Liver (tissue), 8 donors: ENCODE measurements at regions not wholly inside any gene's neighbourhood (a gene's known extent, or its start where the extent isn't known, plus 50 kb on each side); places are given as distances from the start of the nearest gene placed in this dataset.
"Not testable (repeated sequence)": the region's sequence is repeated elsewhere in the genome, so short reads cannot be mapped to it uniquely, and the experiment has no call there.

Source experiments
- DNase-seq: peaks from one replicate; pipeline ENCODE4 v3.0.0-alpha.2; 2017; ENCODE audit warnings: low spot score
- H3K27ac ChIP-seq, 2 donors: one replicate each; pipeline ENCODE4 v1.7.0; 2013; ENCODE audit warnings: inconsistent platforms in 2 of 2, low read length in 2 of 2, control low read depth in 1 of 2, low read depth in 1 of 2, mild to moderate bottlenecking in 1 of 2
- H3K27me3 ChIP-seq, 4 donors: one replicate each; pipeline versions ENCODE4 v1.6.1 to v1.7.0; 2013; ENCODE audit warnings: low read length in 3 of 4, inconsistent platforms in 1 of 4, mild to moderate bottlenecking in 1 of 4, moderate library complexity in 1 of 4; ENCODE audit not compliant: control insufficient read depth in 4 of 4, insufficient read depth in 4 of 4
- H3K36me3 ChIP-seq, 4 donors: one replicate each; pipeline versions ENCODE4 v1.6.1 to v1.7.0; 2013; ENCODE audit warnings: low read length in 3 of 4, mild to moderate bottlenecking in 3 of 4, low read depth in 1 of 4, moderate library complexity in 1 of 4; ENCODE audit not compliant: control insufficient read depth in 4 of 4, insufficient read depth in 3 of 4
- H3K4me1 ChIP-seq, 4 donors: one replicate each; pipeline versions ENCODE4 v1.6.1 to v1.7.0; 2013; ENCODE audit warnings: low read length in 3 of 4, mild to moderate bottlenecking in 3 of 4, moderate library complexity in 1 of 4; ENCODE audit not compliant: control insufficient read depth in 4 of 4, insufficient read depth in 4 of 4
- H3K4me3 ChIP-seq, 3 donors: one replicate each; pipeline versions ENCODE4 v1.6.1 to v1.7.0; 2013; ENCODE audit warnings: low read length in 3 of 3, control low read depth in 1 of 3, low read depth in 1 of 3, mild to moderate bottlenecking in 1 of 3
- H3K9ac ChIP-seq, 2 donors: one replicate each; pipeline ENCODE4 v1.7.0; 2013; ENCODE audit warnings: low read length in 2 of 2, mild to moderate bottlenecking in 2 of 2, moderate library complexity in 2 of 2, control low read depth in 1 of 2, low read depth in 1 of 2
- H3K9me3 ChIP-seq, 4 donors: one replicate each; pipeline versions ENCODE4 v1.6.1 to v1.7.0; 2013; ENCODE audit warnings: low read length in 3 of 4; ENCODE audit not compliant: control insufficient read depth in 4 of 4
- EGR1 ChIP-seq, 2 donors: IDR thresholded peaks; 2 replicates each; pipeline ENCODE4 v1.6.1; 2016 to 2018; ENCODE audit warnings: antibody characterized with exemption in 2 of 2, low read depth in 2 of 2
- FOXA1 ChIP-seq: IDR thresholded peaks from 2 replicates; pipeline ENCODE4 v1.6.1; 2016; ENCODE audit warnings: antibody characterized with exemption
- FOXA2 ChIP-seq: IDR thresholded peaks from 2 replicates; pipeline ENCODE4 v1.6.1; 2016; ENCODE audit warnings: antibody characterized with exemption
- GABPA ChIP-seq, 2 donors: IDR thresholded peaks in 1 of 2; conservative IDR thresholded peaks in 1 of 2; 2 replicates each; pipeline ENCODE4 v1.6.1; 2016; ENCODE audit warnings: antibody characterized with exemption in 2 of 2, mild to moderate bottlenecking in 1 of 2, moderate library complexity in 1 of 2
- HNF4A ChIP-seq, 2 donors: conservative IDR thresholded peaks; 2 replicates each; pipeline ENCODE4 v1.6.1; 2016; ENCODE audit warnings: antibody characterized with exemption in 2 of 2, mild to moderate bottlenecking in 2 of 2
- HNF4G ChIP-seq: IDR thresholded peaks from 2 replicates; pipeline ENCODE4 v1.6.1; 2016; ENCODE audit warnings: antibody characterized with exemption
- JUND ChIP-seq, 2 donors: IDR thresholded peaks; 2 replicates each; pipeline ENCODE4 v1.6.1; 2016; ENCODE audit warnings: antibody characterized with exemption in 2 of 2
- NR2F2 ChIP-seq: IDR thresholded peaks from 2 replicates; pipeline ENCODE4 v1.6.1; 2016; ENCODE audit warnings: antibody characterized with exemption
- RAD21 ChIP-seq, 2 donors: IDR thresholded peaks; 2 replicates each; pipeline ENCODE4 v1.6.1; 2016; ENCODE audit warnings: antibody characterized with exemption in 2 of 2, mild to moderate bottlenecking in 2 of 2
- RXRA ChIP-seq, 2 donors: IDR thresholded peaks; 2 replicates each; pipeline ENCODE4 v1.6.1; 2017 to 2018; ENCODE audit warnings: antibody characterized with exemption in 2 of 2, mild to moderate bottlenecking in 1 of 2
- SP1 ChIP-seq: IDR thresholded peaks from 2 replicates; pipeline ENCODE4 v1.6.1; 2018; ENCODE audit warnings: antibody characterized with exemption, mild to moderate bottlenecking
- TAF1 ChIP-seq: conservative IDR thresholded peaks from 2 replicates; pipeline ENCODE4 v1.6.1; 2016; ENCODE audit warnings: antibody characterized with exemption, mild to moderate bottlenecking
- YY1 ChIP-seq: IDR thresholded peaks from 2 replicates; pipeline ENCODE4 v1.6.1; 2016; ENCODE audit warnings: antibody characterized with exemption, mild to moderate bottlenecking
- WGBS: extraction: QIAGEN DNeasy Blood & Tissue Kit; methylation state at CpG from one replicate; pipeline ENCODE4 v1.1.7; 2013; 5-methylcytosine and 5-hydroxymethylcytosine counted together
- TF ChIP-seq, protein P1 (sequence below): IDR thresholded peaks from 2 replicates; pipeline ENCODE4 v1.6.1; 2016; ENCODE audit warnings: antibody characterized with exemption
- TF ChIP-seq, protein P2 (sequence below): IDR thresholded peaks from 2 replicates; pipeline ENCODE4 v1.6.1; 2016; ENCODE audit warnings: antibody characterized with exemption, mild to moderate bottlenecking
- TF ChIP-seq, protein P3 (sequence below): fragments of 150-350 bp; IDR thresholded peaks from 2 replicates; pipeline ENCODE4 v1.5.1; 2017; ENCODE audit warnings: improper control_type of control experiment, low read depth, low read length; ENCODE audit not compliant: missing input control
- TF ChIP-seq, protein P4 (sequence below): IDR thresholded peaks from 2 replicates; pipeline ENCODE4 v1.6.1; 2016; ENCODE audit warnings: antibody characterized with exemption
- TF ChIP-seq, protein P5 (sequence below): IDR thresholded peaks from 2 replicates; pipeline ENCODE4 v1.6.1; 2016; ENCODE audit warnings: antibody characterized with exemption
- donor health status: healthy.
- donor health status: healthy.
- donor health status: healthy.
- donor health status: healthy.
- donor health status: healthy.

DNA sequence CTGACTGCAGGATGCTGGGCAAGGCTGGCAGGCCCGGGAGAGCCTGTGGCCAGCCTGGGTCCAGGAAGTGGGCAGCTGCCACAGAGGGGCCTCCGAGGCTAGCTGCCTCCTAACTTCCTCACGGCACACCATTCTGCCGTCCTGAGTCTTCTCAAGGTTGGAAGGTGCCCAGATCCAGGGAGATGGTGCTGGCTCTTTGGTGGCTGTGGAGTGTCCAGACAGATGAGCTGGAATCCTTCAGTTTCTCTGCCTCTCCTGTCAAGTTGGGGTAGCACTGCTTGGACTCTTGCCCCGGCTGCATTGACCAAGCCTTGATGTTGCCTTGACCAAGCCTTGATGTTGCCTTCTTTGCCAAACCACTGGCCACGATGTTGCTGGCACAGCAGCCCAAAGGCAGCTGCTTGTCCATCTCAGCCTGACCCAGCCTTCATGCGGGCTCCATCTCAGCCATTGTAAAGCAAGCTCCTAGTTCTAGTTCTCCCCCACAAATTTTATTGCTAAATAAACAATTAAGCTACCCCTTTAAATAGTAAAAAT is 75.1 kb upstream of the AFDN start:
- Histone ChIP-seq H3K27ac (peak overlapping the region; percentile 33 to 71), H3K9ac (no peak overlapping the region)
- 81% methylated on average over 7 of the region's 7 CpGs for WGBS

DNA sequence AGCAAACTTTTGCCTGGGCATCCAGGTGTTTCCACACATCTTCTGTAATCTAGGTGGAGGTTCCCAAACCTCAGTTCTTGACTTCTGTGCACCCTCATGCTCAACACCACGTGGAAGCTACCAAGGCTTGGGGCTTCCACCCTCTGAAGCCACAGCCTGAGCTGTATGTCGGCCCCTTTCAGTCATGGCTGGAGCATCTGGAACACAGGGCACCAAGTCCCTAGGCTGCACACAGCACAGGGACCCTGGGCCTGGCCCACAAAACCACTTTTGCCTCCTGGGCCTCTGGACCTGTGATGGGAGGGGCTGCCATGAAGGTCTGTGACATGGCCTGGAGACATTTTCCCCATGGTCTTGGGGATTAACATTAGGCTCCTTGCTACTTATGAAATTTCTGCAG is 73.4 kb upstream of the AFDN start:
- not testable (repeated sequence) for H3K27ac ChIP-seq, H3K36me3 ChIP-seq, H3K9ac ChIP-seq, H3K4me3 ChIP-seq, H3K9me3 ChIP-seq, H3K27me3 ChIP-seq, DNase-seq
- peaks cover 6 to 17% (median 8%) of the 10 kb centered on the region in 4 donors for H3K4me1 ChIP-seq
- 88% methylated on average over 2 of the region's 2 CpGs for WGBS

More for the DNA sequence above, 75.1 kb upstream of the AFDN start:
- Histone ChIP-seq H3K4me3 (no peak overlapping the region), H3K36me3 (no peaks in the 10 kb centered on the region), H3K9me3 (no peaks in the 10 kb centered on the region), H3K27me3 (no peaks in the 10 kb centered on the region), H3K4me1 (peaks cover 6 to 20% (median 8%) of the 10 kb centered on the region in 4 donors)
- no peak for TF ChIP-seq RAD21 (IDR thresholded peaks at IDR 0.05)
- no peak for TF ChIP-seq JUND (IDR thresholded peaks at IDR 0.05)
- no peak for TF ChIP-seq EGR1 (IDR thresholded peaks at IDR 0.05; ENCODE audit: low read depth in 2 of 2)
- no peak for TF ChIP-seq HNF4G
- no peak for TF ChIP-seq HNF4A (conservative IDR thresholded peaks at IDR 0.05)
- TF ChIP-seq, protein P1, sequence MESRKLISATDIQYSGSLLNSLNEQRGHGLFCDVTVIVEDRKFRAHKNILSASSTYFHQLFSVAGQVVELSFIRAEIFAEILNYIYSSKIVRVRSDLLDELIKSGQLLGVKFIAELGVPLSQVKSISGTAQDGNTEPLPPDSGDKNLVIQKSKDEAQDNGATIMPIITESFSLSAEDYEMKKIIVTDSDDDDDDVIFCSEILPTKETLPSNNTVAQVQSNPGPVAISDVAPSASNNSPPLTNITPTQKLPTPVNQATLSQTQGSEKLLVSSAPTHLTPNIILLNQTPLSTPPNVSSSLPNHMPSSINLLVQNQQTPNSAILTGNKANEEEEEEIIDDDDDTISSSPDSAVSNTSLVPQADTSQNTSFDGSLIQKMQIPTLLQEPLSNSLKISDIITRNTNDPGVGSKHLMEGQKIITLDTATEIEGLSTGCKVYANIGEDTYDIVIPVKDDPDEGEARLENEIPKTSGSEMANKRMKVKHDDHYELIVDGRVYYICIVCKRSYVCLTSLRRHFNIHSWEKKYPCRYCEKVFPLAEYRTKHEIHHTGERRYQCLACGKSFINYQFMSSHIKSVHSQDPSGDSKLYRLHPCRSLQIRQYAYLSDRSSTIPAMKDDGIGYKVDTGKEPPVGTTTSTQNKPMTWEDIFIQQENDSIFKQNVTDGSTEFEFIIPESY: no peak
- TF ChIP-seq, protein P2, sequence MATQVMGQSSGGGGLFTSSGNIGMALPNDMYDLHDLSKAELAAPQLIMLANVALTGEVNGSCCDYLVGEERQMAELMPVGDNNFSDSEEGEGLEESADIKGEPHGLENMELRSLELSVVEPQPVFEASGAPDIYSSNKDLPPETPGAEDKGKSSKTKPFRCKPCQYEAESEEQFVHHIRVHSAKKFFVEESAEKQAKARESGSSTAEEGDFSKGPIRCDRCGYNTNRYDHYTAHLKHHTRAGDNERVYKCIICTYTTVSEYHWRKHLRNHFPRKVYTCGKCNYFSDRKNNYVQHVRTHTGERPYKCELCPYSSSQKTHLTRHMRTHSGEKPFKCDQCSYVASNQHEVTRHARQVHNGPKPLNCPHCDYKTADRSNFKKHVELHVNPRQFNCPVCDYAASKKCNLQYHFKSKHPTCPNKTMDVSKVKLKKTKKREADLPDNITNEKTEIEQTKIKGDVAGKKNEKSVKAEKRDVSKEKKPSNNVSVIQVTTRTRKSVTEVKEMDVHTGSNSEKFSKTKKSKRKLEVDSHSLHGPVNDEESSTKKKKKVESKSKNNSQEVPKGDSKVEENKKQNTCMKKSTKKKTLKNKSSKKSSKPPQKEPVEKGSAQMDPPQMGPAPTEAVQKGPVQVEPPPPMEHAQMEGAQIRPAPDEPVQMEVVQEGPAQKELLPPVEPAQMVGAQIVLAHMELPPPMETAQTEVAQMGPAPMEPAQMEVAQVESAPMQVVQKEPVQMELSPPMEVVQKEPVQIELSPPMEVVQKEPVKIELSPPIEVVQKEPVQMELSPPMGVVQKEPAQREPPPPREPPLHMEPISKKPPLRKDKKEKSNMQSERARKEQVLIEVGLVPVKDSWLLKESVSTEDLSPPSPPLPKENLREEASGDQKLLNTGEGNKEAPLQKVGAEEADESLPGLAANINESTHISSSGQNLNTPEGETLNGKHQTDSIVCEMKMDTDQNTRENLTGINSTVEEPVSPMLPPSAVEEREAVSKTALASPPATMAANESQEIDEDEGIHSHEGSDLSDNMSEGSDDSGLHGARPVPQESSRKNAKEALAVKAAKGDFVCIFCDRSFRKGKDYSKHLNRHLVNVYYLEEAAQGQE: no peak
- TF ChIP-seq SP1: no peak
- TF ChIP-seq FOXA1: no peak
- TF ChIP-seq YY1: no peak
- DNase-seq: no peak

DNA sequence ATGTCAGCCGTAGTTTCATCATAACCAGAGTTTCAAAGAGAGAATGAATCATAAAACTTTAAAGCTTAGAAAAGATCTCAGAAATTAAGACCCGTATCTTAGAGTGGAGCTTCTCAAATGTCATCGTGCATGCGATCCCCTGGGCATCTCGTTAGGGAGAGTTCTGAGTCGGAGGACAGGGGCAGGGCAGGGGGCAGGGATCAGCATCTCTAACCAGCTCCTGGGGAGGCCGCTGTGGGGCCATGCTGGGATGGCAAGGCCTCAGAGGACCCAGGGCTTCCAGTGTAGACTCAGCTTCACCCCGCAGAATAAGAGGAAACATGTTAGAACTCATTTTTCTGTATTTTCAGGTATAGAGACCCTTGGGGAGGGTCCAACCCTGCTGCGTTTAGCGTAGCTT is 72.0 kb upstream of the AFDN start:
- DNase-seq: no peak
- Histone ChIP-seq H3K9ac (no peak overlapping the region), H3K36me3 (no peaks in the 10 kb centered on the region), H3K27me3 (no peaks in the 10 kb centered on the region), H3K9me3 (no peaks in the 10 kb centered on the region), H3K4me1 (peaks cover 6 to 17% (median 8%) of the 10 kb centered on the region in 4 donors), H3K27ac (no peak overlapping the region), H3K4me3 (no peak overlapping the region)
- 96% methylated on average over 10 of the region's 10 CpGs for WGBS
- TF ChIP-seq GABPA (IDR thresholded peaks at IDR 0.05 in 1 of 2, conservative IDR thresholded peaks at IDR 0.05 in 1 of 2) (no peak), EGR1 (IDR thresholded peaks at IDR 0.05; ENCODE audit: low read depth in 2 of 2) (no peak), YY1 (no peak), NR2F2 (no peak), SP1 (no peak), RXRA (IDR thresholded peaks at IDR 0.05) (no peak), FOXA2 (no peak), FOXA1 (no peak), JUND (IDR thresholded peaks at IDR 0.05) (no peak), TAF1 (no peak), RAD21 (IDR thresholded peaks at IDR 0.05) (no peak), HNF4A (conservative IDR thresholded peaks at IDR 0.05) (no peak), HNF4G (no peak)
- TF ChIP-seq, protein P3, sequence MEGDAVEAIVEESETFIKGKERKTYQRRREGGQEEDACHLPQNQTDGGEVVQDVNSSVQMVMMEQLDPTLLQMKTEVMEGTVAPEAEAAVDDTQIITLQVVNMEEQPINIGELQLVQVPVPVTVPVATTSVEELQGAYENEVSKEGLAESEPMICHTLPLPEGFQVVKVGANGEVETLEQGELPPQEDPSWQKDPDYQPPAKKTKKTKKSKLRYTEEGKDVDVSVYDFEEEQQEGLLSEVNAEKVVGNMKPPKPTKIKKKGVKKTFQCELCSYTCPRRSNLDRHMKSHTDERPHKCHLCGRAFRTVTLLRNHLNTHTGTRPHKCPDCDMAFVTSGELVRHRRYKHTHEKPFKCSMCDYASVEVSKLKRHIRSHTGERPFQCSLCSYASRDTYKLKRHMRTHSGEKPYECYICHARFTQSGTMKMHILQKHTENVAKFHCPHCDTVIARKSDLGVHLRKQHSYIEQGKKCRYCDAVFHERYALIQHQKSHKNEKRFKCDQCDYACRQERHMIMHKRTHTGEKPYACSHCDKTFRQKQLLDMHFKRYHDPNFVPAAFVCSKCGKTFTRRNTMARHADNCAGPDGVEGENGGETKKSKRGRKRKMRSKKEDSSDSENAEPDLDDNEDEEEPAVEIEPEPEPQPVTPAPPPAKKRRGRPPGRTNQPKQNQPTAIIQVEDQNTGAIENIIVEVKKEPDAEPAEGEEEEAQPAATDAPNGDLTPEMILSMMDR: no peak
- TF ChIP-seq, protein P1: no peak
- TF ChIP-seq, protein P4, sequence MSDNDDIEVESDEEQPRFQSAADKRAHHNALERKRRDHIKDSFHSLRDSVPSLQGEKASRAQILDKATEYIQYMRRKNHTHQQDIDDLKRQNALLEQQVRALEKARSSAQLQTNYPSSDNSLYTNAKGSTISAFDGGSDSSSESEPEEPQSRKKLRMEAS: no peak
- TF ChIP-seq, protein P5, sequence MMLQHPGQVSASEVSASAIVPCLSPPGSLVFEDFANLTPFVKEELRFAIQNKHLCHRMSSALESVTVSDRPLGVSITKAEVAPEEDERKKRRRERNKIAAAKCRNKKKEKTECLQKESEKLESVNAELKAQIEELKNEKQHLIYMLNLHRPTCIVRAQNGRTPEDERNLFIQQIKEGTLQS: no peak
